ENCODE measurements at regions not wholly inside any gene's neighbourhood (a gene's known extent, or its start where the extent isn't known, plus 50 kb on each side); places are given as distances from the start of the nearest gene placed in this dataset.

DNA sequence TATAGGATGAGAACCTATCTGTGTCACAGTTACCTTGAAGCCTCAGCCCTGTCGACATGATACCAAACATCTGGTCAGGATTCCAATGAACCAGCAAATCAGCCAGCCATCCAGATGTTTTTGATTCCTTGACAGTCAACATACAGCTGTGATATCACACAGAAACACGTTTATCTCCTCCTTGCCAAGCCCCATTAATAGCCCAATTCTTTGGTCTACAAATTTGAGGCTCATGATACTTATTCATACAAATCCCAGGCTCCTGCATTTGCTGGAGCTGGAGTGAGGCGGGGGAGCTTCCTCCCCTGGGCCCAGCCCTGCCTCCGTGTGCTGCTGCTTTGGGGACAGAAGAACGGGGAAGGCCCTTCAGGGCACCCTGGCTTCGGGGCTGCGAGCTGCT lies 611.6 kb upstream of the SALL3 start:
- no peak for DNase-seq (ENCODE audit: low spot score)
- TF ChIP-seq, protein P1, sequence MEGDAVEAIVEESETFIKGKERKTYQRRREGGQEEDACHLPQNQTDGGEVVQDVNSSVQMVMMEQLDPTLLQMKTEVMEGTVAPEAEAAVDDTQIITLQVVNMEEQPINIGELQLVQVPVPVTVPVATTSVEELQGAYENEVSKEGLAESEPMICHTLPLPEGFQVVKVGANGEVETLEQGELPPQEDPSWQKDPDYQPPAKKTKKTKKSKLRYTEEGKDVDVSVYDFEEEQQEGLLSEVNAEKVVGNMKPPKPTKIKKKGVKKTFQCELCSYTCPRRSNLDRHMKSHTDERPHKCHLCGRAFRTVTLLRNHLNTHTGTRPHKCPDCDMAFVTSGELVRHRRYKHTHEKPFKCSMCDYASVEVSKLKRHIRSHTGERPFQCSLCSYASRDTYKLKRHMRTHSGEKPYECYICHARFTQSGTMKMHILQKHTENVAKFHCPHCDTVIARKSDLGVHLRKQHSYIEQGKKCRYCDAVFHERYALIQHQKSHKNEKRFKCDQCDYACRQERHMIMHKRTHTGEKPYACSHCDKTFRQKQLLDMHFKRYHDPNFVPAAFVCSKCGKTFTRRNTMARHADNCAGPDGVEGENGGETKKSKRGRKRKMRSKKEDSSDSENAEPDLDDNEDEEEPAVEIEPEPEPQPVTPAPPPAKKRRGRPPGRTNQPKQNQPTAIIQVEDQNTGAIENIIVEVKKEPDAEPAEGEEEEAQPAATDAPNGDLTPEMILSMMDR (IDR thresholded peaks at IDR 0.05; ENCODE audit: extremely low read depth, insufficient read depth, missing control alignments): no peak
- in situ Hi-C loops (cut with MboI; ENCODE audit: low pct_unique_long_range_greater_than_20kb, low sequenced_read_pairs, unreplicated experiment): no loop called here

DNA sequence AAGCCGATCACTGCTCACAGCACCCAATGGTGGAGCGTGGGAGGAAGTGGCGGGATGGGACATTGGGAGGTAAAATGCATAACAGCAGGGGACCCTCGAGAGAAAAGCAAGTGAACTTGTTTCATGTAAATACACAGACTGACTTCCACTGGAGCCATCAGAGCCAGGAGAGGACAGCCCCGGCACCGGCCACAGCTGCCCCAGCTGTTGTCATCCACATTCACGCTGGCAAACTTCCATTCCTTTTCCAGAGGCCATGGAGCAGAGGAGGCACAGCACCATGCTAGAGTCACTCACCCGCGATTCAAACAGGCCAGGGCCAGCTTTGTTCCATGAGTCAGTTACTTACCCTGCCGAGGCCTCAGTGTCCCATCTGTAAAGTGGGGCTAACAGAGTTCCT lies 610.9 kb upstream of the SALL3 start:
- TF ChIP-seq, protein P1 (IDR thresholded peaks at IDR 0.05; ENCODE audit: extremely low read depth, insufficient read depth, missing control alignments): no peak
- no peak for DNase-seq (ENCODE audit: low spot score)
- in situ Hi-C loops (cut with MboI; ENCODE audit: low pct_unique_long_range_greater_than_20kb, low sequenced_read_pairs, unreplicated experiment): no loop called here

DNA sequence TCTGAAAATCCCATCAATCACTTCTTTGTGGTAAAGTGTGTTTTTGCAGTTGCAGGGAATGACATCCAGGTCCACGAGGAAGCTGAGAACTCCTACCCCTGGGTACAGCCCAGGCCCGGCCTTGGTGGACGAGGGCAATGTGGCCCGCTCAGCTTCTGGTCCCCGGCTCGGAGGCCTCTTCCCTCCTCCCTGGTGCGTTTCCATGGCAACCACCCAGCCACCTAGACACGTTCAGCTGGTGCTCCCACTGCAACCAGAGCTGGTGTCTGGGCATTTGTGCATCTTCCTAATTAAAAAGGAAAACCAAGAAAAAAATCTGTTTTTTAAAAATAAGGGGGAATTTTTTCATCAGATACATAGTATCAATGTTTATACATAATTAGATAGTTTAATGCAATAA lies 603.6 kb upstream of the SALL3 start:
- in situ Hi-C loops (cut with MboI; ENCODE audit: low pct_unique_long_range_greater_than_20kb, low sequenced_read_pairs, unreplicated experiment): no loop called here
- TF ChIP-seq, protein P1 (IDR thresholded peaks at IDR 0.05; ENCODE audit: extremely low read depth, insufficient read depth, missing control alignments): no peak
- no peak for DNase-seq (ENCODE audit: low spot score)

DNA sequence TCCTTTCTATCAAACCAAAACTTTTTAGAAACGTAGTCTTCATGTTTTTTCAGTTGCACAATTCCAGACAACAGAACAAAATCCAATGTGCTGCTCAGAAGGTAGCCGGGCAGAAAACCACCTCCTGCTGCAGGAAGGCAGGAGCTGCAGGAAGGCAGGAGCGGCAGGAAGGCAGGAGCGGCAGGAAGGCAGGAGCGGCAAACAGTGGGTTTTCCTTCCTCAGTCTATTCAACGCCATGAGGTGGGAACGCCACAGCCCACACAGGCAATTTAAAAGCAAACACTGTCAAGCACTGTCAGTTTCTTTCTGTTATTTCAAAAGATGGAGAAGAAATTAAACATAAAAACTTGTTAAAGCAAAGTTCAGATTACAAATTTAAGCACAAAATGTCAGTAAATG lies 601.2 kb upstream of the SALL3 start:
- no peak for DNase-seq (ENCODE audit: low spot score)
- TF ChIP-seq, protein P1 (IDR thresholded peaks at IDR 0.05; ENCODE audit: extremely low read depth, insufficient read depth, missing control alignments): no peak
- in situ Hi-C loops (cut with MboI; ENCODE audit: low pct_unique_long_range_greater_than_20kb, low sequenced_read_pairs, unreplicated experiment): no loop called here

DNA sequence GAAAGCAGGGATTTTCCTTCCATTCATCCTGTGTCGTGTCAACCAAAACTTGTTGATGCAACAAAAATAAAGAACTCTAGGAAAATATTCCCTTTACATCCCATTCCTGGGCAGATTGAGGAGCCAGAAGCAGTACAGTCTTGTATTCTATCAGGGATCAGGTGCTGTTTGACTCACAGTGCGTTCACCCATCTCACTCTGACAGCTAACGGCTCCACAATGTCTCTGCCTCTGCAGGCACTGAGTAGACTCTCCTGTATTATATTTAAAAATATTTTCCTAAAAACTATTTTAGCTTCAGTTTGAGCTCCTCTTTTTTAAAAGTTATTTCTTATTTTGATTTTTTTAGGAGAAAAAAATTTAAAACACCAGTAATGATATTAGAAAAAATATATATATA lies 600.6 kb upstream of the SALL3 start:
- TF ChIP-seq, protein P1 (IDR thresholded peaks at IDR 0.05; ENCODE audit: extremely low read depth, insufficient read depth, missing control alignments): no peak
- in situ Hi-C loops (cut with MboI; ENCODE audit: low pct_unique_long_range_greater_than_20kb, low sequenced_read_pairs, unreplicated experiment): no loop called here
- no peak for DNase-seq (ENCODE audit: low spot score)

DNA sequence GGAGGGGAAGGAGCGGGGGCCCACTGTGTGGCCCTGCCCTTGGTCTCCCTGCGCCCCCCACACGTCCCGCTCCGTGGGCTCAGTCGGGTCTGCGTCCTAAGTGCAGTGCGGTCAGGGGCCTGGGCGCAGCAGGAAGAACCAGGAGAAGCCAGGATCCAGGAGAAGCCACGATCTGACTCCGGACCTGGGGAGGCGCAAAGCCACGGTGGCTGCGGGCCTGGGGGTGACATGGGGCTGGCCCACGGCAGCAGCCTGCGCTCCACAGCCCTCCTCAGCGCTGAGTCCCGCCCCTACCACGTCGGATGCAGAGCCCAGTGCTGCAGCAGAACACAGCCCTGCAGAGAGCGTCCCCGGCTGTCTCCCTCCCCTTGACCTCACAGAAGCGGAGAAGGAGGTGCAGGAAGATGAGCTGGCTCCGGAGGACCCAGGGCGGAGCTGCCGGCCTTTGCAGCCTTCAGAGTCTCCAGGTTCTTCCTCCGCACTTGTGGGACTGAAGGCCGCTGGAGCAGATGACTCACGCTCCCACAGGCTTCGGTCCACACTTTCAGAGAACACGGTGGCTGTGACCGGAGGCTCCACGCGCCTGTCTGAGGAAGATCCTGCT lies 589.2 kb upstream of the SALL3 start:
- no peak for DNase-seq (ENCODE audit: low spot score)
- TF ChIP-seq, protein P1 (IDR thresholded peaks at IDR 0.05; ENCODE audit: extremely low read depth, insufficient read depth, missing control alignments): no peak
- in situ Hi-C loops (cut with MboI; ENCODE audit: low pct_unique_long_range_greater_than_20kb, low sequenced_read_pairs, unreplicated experiment): no loop called here

DNA sequence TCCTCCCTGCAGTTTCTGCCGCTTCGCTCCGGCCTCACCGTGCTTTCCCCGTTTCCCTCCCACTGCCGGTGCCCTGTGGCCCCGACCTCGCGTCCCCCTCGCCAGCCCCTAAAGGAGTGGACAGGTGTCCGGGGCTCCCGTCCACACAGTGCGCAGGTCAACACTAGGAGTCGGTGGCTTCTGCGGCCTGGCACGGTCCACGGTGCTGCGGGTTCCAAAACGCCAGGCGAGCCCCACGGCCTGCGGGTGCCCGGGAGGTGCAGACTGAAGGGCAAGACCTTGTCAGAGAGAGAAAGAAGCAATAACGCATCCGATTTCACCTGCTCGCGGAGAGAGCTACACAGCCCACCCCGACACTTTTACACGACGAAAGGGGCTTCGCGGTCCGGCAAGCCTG lies 588.7 kb upstream of the SALL3 start:
- no peak for DNase-seq (ENCODE audit: low spot score)
- TF ChIP-seq, protein P1 (IDR thresholded peaks at IDR 0.05; ENCODE audit: extremely low read depth, insufficient read depth, missing control alignments): no peak
- in situ Hi-C loops (cut with MboI; ENCODE audit: low pct_unique_long_range_greater_than_20kb, low sequenced_read_pairs, unreplicated experiment): no loop called here
